ENCODE measurements at regions not wholly inside any gene's neighbourhood (a gene's known extent, or its start where the extent isn't known, plus 50 kb on each side); places are given as distances from the start of the nearest gene placed in this dataset.
A peak's percentile ranks its signal among the peaks of the same experiment; 100 is the strongest.

DNA sequence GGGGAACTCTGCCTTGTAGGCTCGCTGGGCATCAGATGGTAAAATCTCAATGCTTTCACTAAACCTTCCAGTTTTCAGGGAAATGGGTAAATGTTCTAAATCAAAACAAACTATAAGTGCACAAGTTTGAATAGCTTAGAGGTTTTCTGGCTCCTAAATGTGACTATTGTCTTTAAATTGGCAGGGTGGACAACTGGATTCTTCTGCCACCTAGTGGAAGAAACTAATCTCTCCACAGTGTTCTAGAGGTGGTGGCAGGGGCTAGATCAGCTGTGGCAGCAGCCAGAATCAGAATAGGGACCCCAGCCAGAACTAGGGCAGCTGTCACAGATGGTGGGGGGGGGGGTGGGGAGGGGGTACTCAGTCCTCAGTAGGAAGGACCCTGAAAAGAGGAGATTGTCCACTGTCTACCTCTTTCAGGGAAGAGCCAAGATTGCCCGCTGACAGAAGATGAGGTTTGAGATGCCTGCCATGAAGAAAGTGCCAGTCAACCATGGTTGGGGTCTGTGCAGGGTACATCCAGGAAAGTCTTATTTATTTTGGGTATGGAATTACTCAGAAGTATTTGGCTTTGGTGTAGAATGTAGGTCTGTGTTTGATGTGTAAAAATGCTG is 201.4 kb downstream of the CCNG2 start:
- peak; percentile 43 for TF ChIP-seq CTCF (IDR thresholded peaks at IDR 0.05)
- TF ChIP-seq REST (IDR thresholded peaks at IDR 0.05): no peak
- TF ChIP-seq RCOR1 (IDR thresholded peaks at IDR 0.05; ENCODE audit: low read depth, low read length): no peak
- TF ChIP-seq POLR2A (IDR thresholded peaks at IDR 0.05; ENCODE audit: low read length): no peak
- no peak for TF ChIP-seq BHLHE40 (IDR thresholded peaks at IDR 0.05; ENCODE audit: low read depth, low read length)
- no peak for TF ChIP-seq PBX3 (IDR thresholded peaks at IDR 0.05)
- no peak for TF ChIP-seq KDM1A (IDR thresholded peaks at IDR 0.05; ENCODE audit: low read depth)
- TF ChIP-seq MYC (IDR thresholded peaks at IDR 0.05; ENCODE audit: borderline replicate concordance, low read length): no peak
- TF ChIP-seq ESRRA (IDR thresholded peaks at IDR 0.05; ENCODE audit: borderline replicate concordance, low read length): no peak
- no peak for TF ChIP-seq CBX8 (IDR thresholded peaks at IDR 0.05)
- TF ChIP-seq MAFK (IDR thresholded peaks at IDR 0.05; ENCODE audit: partially characterized antibody): no peak
